GM19452 (cell line): ENCODE measurements at regions not wholly inside any gene's neighbourhood (a gene's known extent, or its start where the extent isn't known, plus 50 kb on each side); places are given as distances from the start of the nearest gene placed in this dataset.
"Not testable (repeated sequence)": the region's sequence is repeated elsewhere in the genome, so short reads cannot be mapped to it uniquely, and the experiment has no call there.

Experiments used
- ATAC-seq: cut with Tn5 transposase; IDR thresholded peaks from one replicate; pipeline ENCODE4 v1.9.1; 2021; ENCODE audit not compliant: unreplicated experiment

DNA sequence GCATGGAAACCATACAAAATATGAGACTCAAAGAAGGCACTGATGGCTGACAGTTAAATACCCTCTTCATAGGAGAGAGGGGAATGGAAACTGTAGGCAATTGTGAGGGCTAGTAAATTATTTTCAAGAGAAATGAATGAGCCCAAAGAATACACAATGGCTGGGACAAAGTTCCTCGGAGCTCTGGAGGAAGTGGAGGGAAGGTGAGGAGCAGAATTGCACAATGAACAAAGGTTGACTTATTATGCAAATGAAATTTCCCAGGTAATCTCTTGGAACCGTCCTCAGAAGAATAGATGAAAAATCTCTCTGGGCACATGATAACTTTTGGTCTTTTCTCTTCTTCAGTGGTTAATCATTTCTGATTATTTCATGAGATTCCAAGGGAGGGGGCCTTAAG lies 202.6 kb upstream of the VCX start:
- no peak for ATAC-seq

DNA sequence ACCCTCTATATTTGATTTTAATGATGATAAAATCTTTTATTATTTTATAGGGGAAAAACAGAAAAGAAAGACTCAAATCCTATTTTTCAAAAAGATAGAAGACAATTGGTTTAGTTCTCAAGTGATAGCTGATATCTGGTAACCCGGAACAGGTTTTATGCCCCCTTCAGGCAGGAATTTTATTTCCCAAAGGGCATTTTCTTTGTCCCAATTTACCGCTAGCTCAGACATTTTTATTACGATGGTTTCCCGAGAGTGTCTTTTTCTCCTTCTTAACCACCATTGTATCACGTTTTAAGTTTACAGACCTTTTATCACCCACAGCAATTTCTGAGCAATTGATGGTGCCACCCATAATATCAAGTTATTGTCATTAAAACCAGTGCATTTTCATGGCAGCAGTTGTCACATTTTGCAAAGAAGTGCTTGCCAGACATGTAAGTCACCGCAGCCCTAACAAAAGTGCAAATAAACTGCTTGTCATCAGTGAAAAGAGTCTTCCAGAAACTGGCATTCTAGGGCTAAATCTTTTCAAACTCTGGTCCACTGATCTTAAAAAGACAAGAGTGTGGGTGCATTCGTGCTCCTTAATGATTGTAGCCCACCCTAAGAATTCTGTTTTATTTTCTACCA lies 204.8 kb upstream of the VCX start:
- no peak for ATAC-seq

- no peak for ATAC-seq
Measured at GRCh38 chrX:7637066-7637465, 205.9 kb upstream of the VCX start.

DNA sequence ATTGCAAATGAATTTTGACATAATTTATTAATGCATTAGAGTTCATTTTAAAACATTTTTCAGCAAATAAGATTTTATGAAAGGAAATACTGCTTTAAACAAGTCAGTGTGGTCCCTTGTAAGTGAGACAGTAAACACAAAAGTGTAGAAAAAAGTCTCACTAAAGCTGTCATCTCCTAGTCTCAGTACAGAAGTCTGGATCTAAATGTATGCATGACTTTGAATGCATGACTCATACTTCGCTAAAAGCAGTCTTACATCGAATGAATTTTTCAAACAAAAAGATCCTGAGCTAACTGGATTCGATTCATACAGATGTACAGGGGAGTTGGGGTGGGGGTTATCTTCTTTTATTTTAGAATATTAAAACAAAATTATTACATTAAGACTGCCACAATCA lies 207.4 kb upstream of the VCX start:
- no peak for ATAC-seq

- no peak for ATAC-seq
Measured at GRCh38 chrX:7620560-7620959, 222.4 kb upstream of the VCX start.

DNA sequence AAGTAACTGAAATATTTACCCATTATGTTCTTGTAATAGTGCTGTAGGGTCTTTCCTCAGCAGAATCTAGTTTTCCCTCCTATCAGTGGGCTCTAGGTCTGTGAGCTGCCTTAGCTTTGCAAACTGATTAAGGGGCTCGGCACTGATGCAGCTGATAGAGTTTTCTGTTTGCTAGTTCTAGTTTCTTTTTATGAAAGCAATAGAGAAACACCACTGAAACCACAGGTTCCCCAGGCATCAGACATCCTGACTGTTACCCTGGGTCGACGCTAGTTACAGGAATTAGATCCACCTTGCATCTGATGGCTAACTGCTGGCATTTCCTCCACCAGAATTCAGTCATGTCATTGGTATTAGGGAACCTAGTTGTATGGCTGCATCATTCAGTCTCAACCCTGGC lies 225.0 kb upstream of the VCX start:
- ATAC-seq, result no peak

DNA sequence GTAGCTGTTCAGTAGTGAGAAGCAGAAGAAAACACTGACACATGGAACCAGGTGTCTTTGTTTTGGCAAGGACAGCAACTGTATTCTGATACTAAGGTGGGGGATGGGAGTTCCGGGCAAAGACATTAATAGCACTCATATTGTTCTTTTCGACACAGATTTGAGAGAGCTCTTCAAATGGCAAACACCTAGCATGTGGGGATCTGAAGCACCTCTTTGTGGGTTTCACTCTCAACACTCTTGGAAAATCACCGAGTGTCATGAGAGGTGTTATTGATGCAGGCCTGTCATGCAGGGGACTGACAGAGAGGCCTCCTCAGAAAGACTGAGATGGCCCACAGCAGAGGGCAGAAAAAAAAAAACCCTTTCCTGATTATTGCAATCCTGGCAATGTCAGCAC lies 228.4 kb upstream of the VCX start:
- ATAC-seq, result no peak

- not testable (repeated sequence) for ATAC-seq
Measured at GRCh38 chrX:7608625-7609024, 234.3 kb upstream of the VCX start.

DNA sequence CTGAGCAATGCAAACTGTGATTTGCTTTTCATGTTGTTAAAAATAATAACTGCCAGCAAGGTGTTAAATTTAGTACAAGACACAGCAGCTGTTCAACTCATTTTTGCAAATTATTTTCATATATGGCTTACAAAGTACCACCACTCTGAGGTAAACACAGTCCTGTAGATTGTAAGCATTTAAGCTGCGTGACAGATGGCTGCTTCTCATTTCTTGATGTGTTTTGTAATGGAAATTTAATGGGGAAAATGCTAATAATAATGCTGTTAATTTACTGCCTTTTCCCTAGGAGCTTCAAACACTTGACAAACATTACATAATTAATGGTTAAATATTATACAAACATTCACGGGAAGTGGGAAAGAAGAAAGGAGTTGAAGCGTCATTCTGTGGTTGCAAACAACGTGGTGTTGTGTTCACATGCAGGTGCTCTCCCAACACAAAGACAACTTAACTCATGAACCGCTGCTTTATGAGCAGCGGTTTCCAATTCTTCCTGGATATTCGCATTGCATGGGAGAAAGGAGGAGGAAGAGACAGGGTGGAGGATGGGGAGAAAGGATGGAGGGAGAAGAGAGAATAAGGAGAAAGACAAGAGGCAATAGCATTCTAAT lies 236.8 kb upstream of the VCX start:
- no peak for ATAC-seq

GRCh38 chrX:7603387-7603786 lies 239.6 kb upstream of the VCX start:
- no peak for ATAC-seq

GRCh38 chrX:7596822-7597221 lies 246.1 kb upstream of the VCX start:
- ATAC-seq, result no peak

GRCh38 chrX:7593370-7593769 lies 249.6 kb upstream of the VCX start:
- ATAC-seq, result not testable (repeated sequence)

GRCh38 chrX:7586126-7586525 lies 256.8 kb upstream of the VCX start:
- ATAC-seq, result no peak

DNA sequence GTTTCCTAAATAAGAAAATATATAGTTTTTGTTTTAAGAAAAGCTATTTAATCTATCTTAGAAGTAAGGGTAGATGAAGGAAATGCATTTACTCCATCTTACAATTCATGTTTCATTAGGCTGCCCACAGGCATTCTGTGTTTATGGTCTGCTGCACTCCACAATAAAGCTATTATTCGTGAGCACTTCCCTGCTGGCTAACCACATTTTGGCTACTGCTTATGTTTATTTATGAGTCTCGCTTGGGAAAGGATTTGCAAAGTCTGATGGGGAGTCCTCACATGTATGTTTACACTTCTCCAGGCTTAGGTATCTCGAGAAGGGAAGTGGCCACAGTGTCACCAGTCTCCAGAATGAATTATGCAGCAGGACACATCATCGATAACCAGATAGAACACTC lies 260.8 kb upstream of the VCX start:
- ATAC-seq, result no peak

- ATAC-seq, result no peak
Measured at GRCh38 chrX:7580127-7580526, 262.8 kb upstream of the VCX start.

GRCh38 chrX:7574325-7574724 lies 268.6 kb upstream of the VCX start:
- no peak for ATAC-seq

GRCh38 chrX:7570432-7571029 lies 272.4 kb upstream of the VCX start:
- ATAC-seq, result no peak

- ATAC-seq, result no peak
Measured at GRCh38 chrX:7568597-7568996, 274.4 kb upstream of the VCX start.

DNA sequence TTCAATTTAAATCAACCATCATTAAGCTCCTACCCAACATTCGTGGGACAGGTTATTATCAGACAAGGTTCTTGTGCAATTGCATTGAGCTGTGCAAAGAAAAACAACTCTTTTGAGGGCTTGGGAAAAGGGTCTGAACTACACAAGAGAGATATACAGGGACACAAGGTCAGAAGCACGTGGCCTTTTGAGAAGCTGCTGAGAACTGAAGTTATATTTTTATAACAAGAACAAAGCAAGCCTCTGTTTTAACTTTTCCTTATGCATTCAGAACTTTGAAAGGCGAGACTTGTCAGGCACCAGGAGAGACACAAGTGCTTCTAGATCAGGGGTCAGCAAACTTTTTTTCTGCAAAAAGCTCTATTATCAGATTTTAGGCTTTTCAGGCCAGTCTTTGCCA lies 274.8 kb upstream of the VCX start:
- ATAC-seq, result no peak

DNA sequence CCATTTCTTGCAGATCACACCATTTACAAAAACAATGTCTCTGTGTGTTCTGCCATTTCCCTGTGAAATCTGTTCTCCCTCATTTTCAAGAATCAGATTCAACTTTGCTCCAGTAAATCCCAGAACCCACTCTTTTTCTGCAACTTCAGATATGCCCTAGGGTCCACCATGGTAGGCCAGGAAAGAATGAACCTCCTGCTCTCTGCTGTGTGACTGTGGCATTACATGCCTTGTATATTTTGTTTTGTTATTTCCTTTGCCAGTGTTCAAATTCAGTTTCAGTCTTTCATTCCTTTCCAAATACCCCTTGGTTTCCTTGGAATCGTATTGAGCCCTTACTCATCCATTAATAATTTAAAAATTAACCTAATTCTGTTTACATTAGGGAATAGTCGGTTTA lies 290.2 kb upstream of the VCX start:
- ATAC-seq, result no peak

DNA sequence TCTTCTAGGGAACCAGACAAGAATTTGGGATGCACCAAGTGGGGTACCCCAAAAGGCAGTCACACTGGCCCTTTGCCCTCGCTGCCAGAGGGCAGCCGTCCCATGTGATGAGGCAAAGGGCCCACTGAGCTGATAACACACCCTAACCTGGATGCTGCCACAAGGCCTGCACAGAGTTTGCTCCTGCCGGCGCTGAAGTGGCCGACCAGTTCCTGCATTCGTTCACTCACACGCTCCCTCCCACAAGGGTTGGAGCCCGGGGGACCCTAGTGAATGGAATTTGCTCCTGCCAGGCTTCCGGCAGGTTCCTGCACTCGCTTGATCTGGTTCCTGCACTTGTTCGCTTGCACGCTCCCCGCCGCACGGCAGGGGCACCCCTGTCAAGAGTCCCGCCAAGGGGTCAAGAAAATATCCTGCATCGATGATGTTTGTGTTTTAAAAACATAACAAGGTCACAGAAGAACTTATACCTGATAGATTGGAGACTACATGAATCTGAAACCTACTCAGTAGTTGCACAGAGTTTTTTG lies 296.4 kb upstream of the VCX start:
- no peak for ATAC-seq

GRCh38 chrX:7545564-7545963 lies 297.4 kb upstream of the VCX start:
- ATAC-seq, result no peak
